Non-pigmented ciliary epithelial cell (primary cell): ENCODE measurements at regions not wholly inside any gene's neighbourhood (a gene's known extent, or its start where the extent isn't known, plus 50 kb on each side); places are given as distances from the start of the nearest gene placed in this dataset.
"Not testable (repeated sequence)": the region's sequence is repeated elsewhere in the genome, so short reads cannot be mapped to it uniquely, and the experiment has no call there.

Experiments
- DNase-seq: peaks from one replicate; pipeline ENCODE4 v3.0.0-alpha.2; 2010; ENCODE audit warnings: low read depth

DNA sequence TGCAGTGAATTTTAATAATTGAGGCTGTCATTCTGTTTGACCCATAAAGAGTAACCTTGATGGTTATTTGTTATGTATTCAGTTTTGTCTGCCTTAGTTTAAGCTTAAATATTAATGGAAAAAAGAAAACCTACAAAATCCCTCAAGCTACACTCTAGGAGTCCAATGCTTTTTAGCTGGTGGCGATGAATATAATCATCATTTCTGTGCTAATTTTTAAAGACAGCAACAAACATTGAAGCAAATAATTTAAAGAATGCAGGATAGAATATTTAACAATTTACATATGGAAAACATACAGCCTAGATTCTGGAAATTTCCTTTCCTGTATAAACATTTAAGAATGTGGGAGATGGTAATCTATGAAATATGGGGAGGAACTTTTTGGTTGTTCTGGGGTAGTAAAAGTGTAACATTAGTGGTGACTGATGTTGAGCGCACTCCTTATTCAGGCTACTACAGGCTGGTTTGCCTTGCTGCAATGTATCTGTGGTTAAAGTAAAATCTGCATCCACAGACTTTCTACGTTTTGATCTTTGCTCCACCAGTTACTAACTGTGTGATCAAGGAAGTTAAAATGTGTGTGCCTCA is 287.9 kb upstream of the DEFB112 start:
- no peak for DNase-seq

DNA sequence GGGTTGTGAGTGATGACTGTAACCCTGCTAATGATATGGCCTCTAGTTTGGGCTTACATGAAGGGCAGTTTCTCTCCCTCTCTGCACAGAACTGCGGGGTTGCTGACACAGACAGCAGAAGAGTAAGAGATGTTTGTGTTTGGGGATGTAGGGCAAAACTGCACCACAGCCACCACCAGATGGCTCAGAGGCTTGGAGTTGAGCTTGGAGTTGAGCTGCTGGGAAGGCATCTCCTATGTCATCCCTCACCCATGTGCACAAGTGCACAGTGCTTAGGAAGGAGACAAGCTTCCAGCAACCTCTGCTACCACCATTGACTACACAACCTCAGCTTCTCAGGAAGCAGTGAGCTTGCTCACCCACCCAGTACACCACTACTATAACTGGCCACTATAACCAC is 303.9 kb upstream of the DEFB112 start:
- no peak for DNase-seq

DNA sequence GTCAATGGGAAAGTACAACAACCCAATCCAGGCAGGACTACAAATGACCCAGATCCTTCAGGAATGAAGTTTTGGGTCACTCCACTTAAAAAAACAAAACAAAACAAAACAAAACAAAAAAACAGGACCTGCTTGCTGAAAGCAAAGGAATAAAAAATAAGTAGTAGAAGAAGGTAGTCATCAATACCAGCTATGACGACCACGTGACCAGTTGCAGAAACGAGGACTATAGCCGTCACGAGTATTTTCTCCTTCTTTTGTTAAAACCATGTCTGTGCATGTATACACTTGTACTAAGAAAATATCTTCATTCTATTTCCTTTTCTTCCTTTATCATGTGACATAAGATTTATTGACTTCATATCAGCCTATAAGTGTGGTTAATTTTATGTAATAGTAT is 308.4 kb upstream of the DEFB112 start:
- DNase-seq, result no peak

DNA sequence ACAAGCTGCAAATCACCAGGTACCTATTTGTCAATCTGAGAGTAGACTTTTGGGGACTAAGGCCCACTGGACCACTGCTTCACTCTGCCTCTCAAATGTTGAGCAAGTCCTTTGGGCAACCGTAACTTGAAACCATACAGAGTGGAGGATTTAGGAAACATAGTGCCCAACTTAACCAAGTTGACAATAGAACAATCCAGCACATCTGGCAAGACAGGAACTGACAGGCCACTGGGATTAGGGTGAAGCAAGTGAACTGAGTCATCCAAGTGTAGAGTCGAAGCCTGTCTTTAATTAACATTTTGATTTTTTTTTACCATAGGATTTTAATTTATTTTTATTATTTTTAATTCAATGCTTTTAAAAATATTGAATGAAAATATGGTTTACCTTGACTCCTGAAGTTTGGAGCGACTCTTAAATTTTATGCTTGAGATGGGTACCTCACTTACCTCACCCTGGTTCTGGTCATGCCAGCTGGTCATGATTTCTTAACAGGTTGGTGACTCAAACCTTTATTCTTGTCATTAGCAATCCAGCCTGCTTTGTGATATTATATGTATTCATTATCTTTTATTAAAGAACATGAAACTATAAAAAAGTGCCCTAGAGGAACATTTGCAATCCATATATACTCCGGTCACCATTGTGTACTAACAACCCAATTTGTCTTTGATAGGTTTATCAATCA is 312.1 kb upstream of the DEFB112 start:
- no peak for DNase-seq

DNA sequence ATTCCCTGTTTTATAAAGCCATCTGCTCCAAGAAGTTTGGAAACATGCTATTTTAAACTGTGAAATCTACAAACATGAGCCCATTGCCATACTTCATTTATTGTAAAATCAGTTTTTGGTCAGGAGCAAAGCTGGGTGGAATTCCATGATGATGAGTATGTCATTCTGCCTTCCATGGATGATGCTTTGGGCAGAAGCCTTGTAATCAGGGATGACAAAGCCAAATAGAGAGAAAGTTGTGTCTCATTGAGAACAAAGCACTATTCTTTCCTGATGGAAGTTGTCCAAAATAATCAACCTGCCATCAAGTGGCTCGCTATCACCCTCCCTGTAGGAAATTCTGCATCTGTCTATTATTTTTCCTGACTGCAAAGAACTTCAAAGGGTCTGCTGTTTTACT is 313.0 kb upstream of the DEFB112 start:
- no peak for DNase-seq

DNA sequence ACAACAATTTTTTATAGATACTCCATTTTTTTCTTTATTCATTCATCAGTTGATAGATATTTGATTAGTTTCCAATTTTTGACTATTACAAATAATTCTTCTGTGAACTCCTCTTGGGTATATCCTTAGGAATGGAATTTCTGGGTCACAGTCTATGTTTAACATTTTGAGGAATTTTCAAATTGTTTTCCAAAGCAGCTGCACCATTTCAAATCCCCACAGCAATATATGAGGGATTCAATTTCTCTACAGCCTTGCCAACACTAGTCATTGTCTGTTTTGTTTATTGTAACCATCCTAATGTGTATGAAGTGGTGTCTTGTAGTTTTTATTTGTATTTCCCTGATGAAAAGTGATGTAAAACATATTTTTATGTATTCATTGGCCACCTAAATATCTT is 320.3 kb upstream of the DEFB112 start:
- DNase-seq, result no peak

DNA sequence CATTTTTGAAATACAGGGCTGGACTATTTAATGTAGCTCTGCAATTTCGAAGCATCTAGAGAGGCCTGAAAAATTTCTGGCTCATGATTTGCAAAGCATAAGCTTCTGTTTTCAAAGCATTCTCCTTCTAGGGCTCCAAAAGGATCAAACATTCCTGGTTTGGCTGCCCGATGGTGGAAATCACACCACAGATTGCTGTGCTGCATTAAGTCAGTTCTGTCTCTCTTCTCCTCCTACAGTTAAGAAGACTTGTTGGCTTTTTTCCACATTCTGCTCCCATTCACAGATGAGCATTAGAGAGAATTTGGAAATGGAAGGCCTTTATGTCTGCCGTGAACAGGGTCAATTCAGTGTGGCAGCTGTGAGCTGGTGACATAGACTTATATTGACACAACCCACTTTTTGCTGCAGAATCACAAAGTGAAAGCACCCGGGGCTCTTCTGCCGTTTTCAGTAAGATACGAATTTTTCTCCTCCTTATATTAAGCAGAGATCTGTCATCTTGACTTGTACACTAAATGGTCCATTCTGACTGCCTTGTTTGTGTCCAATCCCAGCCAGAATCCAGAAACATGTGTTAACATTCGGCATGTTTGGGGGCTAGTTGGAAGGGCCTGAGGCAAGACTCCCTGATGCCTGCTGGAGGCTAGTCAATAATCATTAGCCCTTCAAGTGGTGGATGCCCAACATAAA is 330.8 kb upstream of the DEFB112 start:
- DNase-seq, result no peak

DNA sequence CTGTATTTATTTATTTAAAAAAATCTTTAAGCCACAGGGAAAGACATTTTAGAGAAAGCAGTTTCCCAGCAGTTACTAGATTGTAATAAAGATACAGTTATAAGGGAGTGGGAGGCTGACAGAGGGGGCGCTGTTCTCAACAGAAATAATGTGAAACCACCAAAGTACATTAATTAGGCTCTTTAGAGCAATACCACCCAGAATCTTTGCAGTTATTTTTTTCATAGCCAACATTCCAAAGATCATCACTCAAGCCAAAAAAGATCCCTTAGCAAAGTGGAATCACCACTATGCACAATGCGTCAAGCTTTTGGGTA is 331.3 kb upstream of the DEFB112 start:
- no peak for DNase-seq

DNA sequence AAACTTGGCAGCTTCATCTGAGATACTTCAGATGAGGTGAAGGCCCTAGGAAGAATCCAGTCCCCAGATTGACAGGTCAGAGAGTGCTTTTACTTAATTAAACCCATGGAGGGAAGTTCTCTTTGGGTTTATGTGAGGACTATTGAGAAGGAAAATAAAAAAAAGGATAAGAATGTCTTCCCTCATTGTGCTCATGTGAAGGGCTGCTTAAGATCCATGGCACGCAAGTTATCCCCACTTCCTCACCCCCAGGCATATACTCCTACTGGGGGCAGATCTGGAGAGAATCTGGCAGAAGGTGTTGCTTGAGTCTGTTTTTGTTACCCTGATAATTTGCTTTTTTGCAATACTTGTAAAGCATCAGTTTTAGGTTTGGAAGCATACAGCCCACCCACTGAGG is 322.9 kb upstream of the TFAP2D start:
- DNase-seq, result no peak

DNA sequence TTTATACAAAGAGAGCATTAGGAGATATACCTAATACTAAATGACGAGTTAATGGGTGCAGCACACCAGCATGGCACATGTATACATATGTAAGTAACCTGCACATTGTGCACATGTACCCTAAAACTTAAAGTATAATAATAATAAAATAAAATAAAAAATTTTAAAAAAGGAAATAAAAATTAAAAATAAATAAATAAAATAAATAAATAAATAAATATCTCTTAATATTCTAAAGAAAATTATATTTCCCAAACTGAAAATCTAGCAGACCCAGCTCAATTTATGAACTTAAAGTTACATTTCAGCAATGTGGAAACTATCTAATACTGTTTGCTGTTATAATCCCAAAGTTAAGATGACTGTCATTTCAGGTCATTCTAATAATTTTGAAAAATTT is 319.2 kb upstream of the TFAP2D start:
- not testable (repeated sequence) for DNase-seq

DNA sequence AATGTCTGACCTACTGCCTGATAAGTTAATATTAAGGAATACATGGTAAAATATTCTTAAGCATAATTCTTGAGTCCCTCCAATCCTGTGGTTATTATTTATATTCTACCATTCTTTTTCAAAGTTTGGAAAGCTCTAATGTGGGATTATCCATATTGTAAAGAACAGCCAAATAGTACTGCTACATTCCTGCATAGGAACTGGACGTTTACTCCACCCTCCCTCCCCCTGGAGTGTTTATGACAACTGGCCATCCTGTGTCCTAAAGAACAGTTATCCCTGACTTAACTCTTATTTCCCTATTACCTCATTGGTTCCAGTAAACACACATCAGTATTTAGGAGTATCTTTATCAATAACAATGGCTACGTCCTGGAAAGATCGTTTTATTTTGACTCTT is 308.7 kb upstream of the TFAP2D start:
- DNase-seq, result no peak

DNA sequence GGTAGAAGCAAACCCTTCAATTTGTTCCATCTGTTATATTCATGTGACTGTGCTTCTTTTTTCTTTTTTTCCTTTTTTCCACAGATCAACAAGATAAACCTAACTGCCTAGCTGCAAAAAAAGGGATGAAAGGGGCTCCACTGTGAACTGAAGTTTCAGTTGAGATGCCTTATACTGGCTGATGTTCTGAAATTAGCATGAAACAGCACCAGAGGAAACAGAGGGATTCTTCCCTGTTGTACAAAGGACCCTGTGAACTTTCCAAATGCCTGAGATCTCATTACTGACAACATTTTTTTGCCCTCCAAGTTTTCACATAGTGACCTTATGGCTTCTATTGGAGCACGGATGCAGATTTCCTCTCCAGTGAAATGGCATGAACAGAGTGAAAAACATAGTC is 302.7 kb upstream of the TFAP2D start:
- DNase-seq, result no peak

DNA sequence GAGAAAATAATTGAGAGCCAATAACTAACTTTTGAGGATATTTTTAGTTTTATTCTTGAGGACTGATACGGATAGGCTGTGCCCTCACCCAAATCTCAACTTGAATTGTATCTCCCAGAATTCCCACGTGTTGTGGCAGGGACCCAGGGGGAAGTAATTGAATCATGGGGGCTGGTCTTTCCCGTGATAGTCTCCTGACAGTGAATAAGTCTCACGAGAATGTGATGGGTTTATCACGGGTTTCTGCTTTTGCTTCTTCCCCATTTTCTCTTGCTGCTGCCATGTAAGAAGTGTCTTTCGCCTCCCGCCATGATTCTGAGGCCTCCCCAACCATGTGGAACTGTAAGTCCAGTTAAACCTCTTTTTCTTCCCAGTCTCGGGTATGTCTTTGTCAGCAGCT is 292.3 kb upstream of the TFAP2D start:
- not testable (repeated sequence) for DNase-seq

DNA sequence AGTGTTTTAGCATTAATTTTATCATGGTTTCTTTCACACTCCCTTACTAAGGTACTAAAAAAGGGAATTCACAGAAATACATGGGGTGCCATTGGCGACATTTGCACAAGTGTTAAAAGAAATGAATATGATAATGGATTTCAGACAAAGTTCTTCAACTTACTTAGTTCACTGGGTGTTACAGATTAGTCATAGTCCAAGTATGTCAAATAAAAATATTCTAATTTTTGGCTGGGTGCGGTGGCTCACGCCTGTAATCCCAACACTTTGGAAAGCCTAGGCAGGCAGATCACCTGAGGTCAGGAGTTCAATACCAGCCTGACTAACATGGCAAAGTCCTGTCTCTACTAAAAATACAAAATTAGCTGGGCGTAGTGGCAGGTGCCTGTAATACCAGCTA is 286.1 kb upstream of the TFAP2D start:
- DNase-seq, result no peak

DNA sequence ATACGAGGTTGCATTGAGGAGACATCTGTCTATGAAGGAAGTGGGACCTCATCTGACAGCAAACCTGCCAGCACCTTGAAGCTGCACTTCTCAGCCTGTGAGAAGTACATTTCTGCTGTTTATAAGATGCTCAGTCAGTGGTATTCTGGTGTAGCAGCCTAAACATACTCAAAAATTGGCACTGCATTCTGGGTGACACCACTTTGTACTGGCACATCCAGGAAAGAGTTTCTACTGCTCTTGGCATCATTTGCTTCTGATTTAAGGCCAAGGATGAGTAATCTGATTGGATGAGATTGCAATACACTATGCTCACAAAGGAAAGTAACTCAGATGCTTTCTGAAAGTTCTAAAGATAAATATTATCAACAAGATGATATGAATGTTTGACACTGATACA is 275.4 kb upstream of the TFAP2D start:
- DNase-seq, result no peak

DNA sequence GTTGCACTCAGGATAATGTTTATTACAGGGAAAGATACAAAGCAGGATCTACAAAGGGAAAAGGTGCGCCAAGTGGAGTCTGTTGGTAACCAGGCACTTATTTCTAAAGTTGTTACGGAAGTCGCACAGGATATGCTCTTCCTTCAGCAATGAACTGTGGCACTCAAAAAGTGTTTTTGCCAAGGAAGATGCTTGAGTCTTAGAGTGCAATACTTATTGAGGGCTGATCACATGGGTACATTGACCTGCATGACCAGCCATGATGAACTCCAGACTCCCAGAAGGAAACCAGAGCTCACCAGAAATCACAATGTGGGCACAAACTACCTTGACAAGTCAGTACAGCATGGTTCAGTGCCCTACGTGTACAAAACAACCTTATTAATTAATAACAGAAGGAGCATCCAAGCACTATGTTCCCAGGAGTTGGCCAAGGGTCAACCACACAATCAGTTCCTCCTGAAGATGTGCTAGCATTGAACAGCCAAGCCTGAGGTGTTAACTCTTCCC is 270.7 kb upstream of the TFAP2D start:
- DNase-seq, result no peak

DNA sequence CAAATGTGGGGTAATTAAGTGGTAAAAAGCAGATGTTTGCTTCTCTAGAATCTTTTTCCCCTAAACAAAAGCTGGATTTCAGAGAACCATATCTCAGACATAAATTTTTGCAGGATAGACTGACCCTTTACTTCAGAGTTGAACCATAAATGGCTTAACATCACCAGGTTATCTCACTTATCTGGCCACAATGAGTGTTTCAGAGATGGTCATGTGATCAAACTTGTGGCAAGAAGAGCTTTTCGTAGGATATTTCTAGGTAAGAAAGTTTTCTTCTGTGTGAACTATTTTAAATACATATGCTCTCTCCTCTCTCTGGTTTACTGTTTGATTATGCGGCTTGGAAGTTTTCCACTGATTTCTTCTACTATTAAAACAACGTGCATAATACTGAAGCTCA is 270.2 kb upstream of the TFAP2D start:
- no peak for DNase-seq

DNA sequence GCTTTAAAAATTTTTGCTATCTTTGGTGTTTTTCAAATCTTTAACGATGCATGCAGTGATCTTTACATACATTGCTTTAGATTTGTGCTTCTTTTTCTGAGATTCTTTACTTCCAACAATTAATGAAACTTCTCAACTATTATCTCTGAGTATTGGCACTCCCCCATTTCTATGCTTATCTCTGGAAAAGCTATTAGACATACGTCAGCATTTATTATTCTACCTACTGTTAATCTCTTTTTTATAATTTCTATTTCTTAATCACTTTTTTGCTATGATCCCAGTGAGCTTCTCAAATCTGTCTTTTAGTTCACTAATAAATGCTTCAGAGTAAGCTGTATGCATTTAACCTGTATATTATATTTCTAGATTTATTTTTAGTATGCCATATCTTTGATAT is 264.2 kb upstream of the TFAP2D start:
- DNase-seq, result no peak

DNA sequence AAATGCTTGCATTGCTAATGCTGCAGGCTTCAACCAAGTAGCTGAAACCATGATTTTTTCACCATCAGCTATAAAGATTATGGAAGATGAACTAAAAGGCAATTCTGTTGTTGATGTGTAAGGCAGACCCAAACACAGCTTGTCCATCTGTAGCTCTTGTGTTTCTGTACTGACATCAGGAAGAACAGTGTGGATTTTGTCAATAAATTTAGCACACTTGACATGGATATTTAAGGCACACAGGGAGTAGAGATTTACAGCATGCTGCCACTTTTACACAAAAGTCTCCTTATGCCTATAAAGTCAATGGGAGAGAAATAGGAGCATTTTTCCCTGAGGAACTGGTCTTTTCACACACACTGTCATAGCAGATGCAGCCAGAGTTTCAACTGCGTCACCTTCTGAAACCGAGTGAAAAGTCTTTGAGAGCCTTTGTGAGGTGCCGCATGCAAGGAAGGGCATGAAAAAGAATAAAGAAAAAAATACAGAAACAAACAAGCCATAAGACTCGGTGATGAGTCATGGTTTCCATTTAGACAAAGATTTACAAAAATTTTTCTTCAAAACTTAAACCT is 261.4 kb upstream of the TFAP2D start:
- DNase-seq, result no peak

DNA sequence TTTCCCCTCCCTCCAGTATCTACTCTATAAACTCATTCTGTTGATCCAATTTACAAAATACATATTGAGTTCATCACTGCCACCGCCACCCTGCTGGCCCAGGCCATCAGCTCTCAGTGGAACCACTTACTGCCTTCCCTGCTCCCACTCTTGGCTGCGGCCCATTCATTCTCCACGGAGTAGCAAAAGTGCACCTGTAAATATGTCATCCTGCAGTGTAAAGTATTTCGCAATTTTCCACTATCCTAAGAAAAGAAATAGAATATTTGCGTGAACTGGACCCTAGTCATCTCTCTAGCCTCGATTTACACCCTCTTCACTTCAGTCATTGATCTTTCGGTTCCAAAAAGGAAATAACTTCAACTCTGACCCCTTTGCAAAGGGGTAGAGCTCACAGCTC is 258.3 kb upstream of the TFAP2D start:
- no peak for DNase-seq

DNA sequence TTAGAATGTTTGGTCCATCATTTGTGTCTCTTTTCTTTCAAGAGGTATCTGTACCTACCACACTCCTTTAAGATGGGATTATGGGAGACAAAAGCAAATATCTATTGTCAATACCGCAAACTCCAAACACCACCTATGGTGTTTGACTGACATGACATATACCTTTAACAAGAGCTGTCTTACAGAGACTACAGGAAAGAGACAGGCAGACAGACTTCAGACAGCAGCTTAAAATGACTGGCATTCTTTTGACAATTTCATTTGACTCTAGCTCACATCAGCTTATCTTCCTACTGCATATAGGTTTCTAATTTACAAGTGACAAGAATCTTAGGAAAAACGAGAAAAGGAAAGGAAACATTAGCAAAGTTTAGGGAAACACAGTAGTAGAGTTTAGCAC is 256.0 kb upstream of the TFAP2D start:
- no peak for DNase-seq

DNA sequence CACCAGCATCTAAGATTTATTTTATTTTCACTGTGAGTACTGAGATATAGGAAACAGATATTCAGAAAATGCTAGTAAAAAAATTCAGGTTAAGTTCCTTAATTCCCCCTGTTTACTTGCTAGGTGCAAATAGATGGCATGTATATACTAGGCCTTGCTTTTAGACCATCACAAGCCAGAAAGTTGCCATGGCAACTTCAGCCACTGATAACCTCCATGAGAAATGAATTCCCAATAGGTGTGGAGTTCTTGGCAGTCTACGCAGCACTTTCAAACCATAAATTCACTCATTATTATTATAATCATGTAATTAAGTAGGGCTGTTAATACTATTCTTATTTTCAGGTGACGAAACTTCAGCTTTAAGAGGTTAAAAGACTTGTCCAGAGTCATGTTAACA is 251.6 kb upstream of the TFAP2D start:
- DNase-seq, result no peak

DNA sequence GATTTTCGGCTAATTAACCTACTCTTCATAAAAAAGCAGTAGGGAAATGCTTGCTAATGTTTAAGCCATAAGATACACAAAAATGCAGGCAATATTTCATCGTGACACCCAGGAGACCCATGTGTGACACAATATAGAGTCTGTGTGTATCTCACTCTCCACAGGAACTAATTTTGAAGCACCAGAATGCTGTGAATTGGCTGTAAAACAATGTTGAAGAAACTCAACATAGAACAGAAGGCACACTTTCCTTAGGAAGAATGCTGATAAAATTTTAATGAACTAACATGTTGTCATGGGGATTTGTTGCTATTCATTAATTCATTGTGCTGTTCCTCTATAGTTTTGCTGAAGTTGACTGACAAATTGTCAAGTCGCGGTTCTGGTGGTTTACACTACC is 249.4 kb upstream of the TFAP2D start:
- DNase-seq, result no peak
